ENCODE measurements at regions not wholly inside any gene's neighbourhood (a gene's known extent, or its start where the extent isn't known, plus 50 kb on each side); places are given as distances from the start of the nearest gene placed in this dataset.

DNA sequence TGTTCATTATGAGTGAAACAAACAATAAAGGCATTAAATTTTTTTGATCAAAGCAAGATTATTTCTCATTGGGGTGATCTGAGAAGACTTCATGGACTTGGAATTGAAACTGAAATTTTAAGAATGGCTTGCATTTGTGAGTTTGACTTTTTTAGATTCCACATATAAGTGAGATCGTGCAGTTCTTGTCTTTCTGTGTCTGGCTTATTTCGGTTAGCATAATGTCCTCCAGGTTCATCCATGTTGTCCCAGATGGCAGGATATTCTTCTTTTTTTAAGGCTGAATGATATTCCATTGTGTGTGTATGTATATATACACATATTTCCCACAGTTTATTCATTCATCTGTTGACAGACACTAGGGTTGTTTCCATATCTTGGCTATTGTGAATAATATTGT, 716.5 kb downstream of the PRELID2 start:
- no peak for TF ChIP-seq CTCF (IDR thresholded peaks at IDR 0.05; ENCODE audit: borderline replicate concordance, insufficient read depth, low read depth, low read length)
- no peak overlapping the region for H3K4me3 ChIP-seq (ENCODE audit: low read depth, low read length)

DNA sequence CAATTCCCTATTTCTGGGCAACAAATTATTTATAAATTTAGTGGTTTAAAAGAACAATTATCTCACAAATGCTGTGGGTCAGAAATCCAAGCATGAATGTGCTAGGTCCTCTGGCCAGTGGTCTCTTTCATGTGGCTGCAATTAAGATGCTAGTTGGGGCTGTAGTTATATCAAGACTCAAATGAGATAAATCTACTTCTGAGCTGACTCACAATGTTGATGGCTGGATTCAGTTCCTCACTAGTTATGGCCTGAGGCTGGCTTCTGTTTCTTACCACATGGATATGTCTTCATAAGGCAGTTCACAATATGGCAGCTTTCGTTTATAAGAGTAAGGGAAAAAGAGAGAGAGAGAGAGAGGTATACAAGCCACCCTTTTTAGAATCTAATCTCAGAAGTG, 717.0 kb downstream of the PRELID2 start:
- no peak overlapping the region for H3K4me3 ChIP-seq (ENCODE audit: low read depth, low read length)
- TF ChIP-seq CTCF (IDR thresholded peaks at IDR 0.05; ENCODE audit: borderline replicate concordance, insufficient read depth, low read depth, low read length) = no peak

DNA sequence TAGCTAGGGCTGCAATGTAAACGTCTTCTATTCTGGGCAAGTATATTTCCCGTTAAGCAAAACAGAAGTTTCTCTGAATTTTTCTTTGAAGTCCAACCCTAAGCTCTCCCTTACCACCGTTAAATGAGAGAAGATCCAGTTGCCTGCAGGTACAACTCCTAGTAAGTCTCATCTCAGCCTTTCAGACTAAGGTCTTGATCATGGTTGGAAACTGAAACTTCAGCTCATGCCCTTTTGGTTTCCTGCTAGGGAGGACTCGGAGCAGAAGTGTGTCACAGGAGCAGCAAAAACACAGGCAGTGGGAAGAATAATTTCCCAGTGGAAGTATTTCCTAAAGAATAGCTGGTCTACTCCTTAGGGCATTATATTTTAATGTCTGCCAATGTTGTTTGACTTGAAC, 717.9 kb downstream of the PRELID2 start:
- no peak overlapping the region for H3K4me3 ChIP-seq (ENCODE audit: low read depth, low read length)
- TF ChIP-seq CTCF (IDR thresholded peaks at IDR 0.05; ENCODE audit: borderline replicate concordance, insufficient read depth, low read depth, low read length) = no peak

DNA sequence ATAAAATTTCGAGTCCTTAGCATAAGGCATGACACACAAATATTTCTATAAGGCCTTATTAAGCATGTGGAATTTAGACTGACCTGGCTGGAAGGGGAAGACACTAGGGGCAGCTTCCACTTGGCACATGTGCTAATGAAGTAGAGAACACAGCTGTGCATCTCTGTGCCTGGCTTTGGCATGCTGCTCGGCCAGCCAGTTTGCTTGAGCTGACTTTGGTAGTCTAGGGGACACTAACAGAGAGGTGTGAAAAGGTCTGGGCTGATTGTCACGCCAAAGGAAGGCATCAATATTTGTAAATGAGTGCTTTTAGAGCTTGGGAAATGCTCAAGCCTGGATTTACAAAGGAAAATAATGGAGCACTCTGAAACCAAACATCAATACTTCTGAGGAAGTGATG, 723.7 kb downstream of the PRELID2 start:
- TF ChIP-seq CTCF (IDR thresholded peaks at IDR 0.05; ENCODE audit: borderline replicate concordance, insufficient read depth, low read depth, low read length) = no peak

DNA sequence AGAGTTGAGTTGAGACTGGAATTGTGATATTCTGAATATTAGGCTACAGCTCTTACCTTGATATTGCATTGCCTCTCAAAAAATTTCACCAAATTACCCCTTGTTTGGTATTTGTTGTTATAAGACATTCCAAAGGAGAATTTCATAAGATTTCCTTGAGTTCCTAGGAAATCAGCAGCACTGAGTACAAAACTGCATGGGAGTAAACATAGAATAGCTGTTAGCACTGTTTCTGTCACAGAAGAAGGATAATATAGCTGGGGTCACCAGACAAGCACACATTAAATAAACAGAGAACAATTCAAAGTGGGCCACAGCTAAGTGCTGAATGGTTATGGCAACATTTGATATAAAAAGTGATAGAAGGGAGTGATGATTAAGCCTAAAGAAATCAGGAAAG, 724.3 kb downstream of the PRELID2 start:
- no peak for TF ChIP-seq CTCF (IDR thresholded peaks at IDR 0.05; ENCODE audit: borderline replicate concordance, insufficient read depth, low read depth, low read length)
- no peak overlapping the region for H3K4me3 ChIP-seq (ENCODE audit: low read depth, low read length)

More for the DNA sequence above, 723.7 kb downstream of the PRELID2 start:
- H3K4me3 ChIP-seq (ENCODE audit: low read depth, low read length) = no peak overlapping the region

DNA sequence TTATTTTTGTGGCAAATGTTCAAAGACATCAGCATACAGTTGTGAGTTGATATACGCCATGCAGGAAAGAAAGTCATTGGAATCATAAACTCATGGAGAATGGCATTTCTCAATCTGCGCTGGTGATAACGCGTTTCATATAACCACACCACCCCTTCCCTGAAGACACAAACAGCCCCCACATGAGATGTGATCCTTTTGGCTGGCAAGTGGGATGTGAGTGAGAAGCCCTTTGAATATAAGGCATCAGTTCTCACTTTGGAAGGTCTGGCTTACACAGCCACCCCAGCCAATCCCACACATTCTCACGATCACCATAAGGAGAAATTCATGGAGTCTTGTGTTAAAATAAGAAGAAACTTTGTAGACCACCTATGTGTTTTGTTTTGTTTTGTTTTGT, 725.0 kb downstream of the PRELID2 start:
- no peak for TF ChIP-seq CTCF (IDR thresholded peaks at IDR 0.05; ENCODE audit: borderline replicate concordance, insufficient read depth, low read depth, low read length)
- H3K4me3 ChIP-seq (ENCODE audit: low read depth, low read length) = no peak overlapping the region

- TF ChIP-seq CTCF (IDR thresholded peaks at IDR 0.05; ENCODE audit: borderline replicate concordance, insufficient read depth, low read depth, low read length) = no peak
- no peak overlapping the region for H3K4me3 ChIP-seq (ENCODE audit: low read depth, low read length)
Measured at GRCh38 chr5:145105384-145105783, 729.8 kb downstream of the PRELID2 start.

Measured in GM12875 (cell line).